B cell (primary cell): ENCODE measurements at regions not wholly inside any gene's neighbourhood (a gene's known extent, or its start where the extent isn't known, plus 50 kb on each side); places are given as distances from the start of the nearest gene placed in this dataset.

ENCODE experiments used
- ATAC-seq: fragments of 200-7000 bp; cut with Tn5 transposase; one replicate; pipeline ENCODE4 v1.10.0; 2021; ENCODE audit warnings: low read depth, mild to moderate bottlenecking, moderate number of reproducible peaks, moderate library complexity
- CTCF ChIA-PET: fragments of 350-600 bp; sonication (Branson Sonifier 250); formaldehyde crosslinking; loops from one replicate; lab custom pipeline; 2021; ENCODE audit warnings: antibody characterized with exemption, inconsistent platforms; lab: Charles Lee
- POLR2A ChIA-PET: fragments of 350-600 bp; sonication (Branson Sonifier 250); formaldehyde crosslinking; loops from one replicate; lab custom pipeline; 2021; ENCODE audit warnings: antibody characterized with exemption; lab: Charles Lee
- DNase-seq: peaks from one replicate; pipeline ENCODE4 v3.0.0; 2013
- H2AFZ ChIP-seq: 2 replicates; pipeline ENCODE4 v1.6.1; 2012; ENCODE audit warnings: mild to moderate bottlenecking, low read depth, low read length; ENCODE audit not compliant: insufficient read depth, poor library complexity, severe bottlenecking
- H3K27ac ChIP-seq, 2 donors: 1 replicate in 1 of 2; 2 replicates in 1 of 2; pipeline ENCODE4 v1.5.1; 2012 to 2013; ENCODE audit warnings: low read length in 2 of 2, mild to moderate bottlenecking in 2 of 2, moderate library complexity in 1 of 2
- H3K27me3 ChIP-seq, 4 experiments: fragments of 200-600 bp in 1 of 4; sonication (generic) in 1 of 4; replicated peaks in 1 of 4; 1 replicate in 2 of 4; 2 replicates in 2 of 4; pipeline versions ENCODE4 v1.6.1 to v1.7.0; 2013 to 2016; ENCODE audit warnings: low read length in 3 of 4, mild to moderate bottlenecking in 2 of 4, mixed read lengths in 1 of 4, moderate library complexity in 1 of 4; ENCODE audit not compliant: insufficient read depth in 4 of 4, control insufficient read depth in 3 of 4; ENCODE audit errors: control extremely low read depth in 1 of 4
- H3K36me3 ChIP-seq, 2 experiments: replicated peaks in 1 of 2; 1 replicate in 1 of 2; 2 replicates in 1 of 2; pipeline versions ENCODE4 v1.6.1 to v1.7.1; 2013; ENCODE audit warnings: low read length in 1 of 2; ENCODE audit not compliant: insufficient read depth in 2 of 2, control insufficient read depth in 1 of 2; ENCODE audit errors: control extremely low read depth in 1 of 2, extremely low read depth in 1 of 2
- H3K4me1 ChIP-seq, 2 donors: fragments of 200-600 bp in 1 of 2; sonication (generic) in 1 of 2; 1 replicate in 1 of 2; 2 replicates in 1 of 2; pipeline versions ENCODE4 v1.5.1 to v1.6.1; 2013 to 2017; ENCODE audit warnings: low read length in 2 of 2; ENCODE audit not compliant: control insufficient read depth in 2 of 2, insufficient read depth in 2 of 2
- H3K4me2 ChIP-seq: replicated peaks from 2 replicates; pipeline ENCODE3; 2012; ENCODE audit warnings: mild to moderate bottlenecking, low read depth, low read length; ENCODE audit not compliant: poor library complexity, severe bottlenecking
- H3K4me3 ChIP-seq, 5 experiments: fragments of 200-600 bp in 1 of 5; sonication (generic) in 1 of 5; 1 replicate in 3 of 5; 2 replicates in 2 of 5; pipeline versions ENCODE4 v1.5.1 to v1.7.0; 2011 to 2016; ENCODE audit warnings: low read length in 4 of 5, mild to moderate bottlenecking in 4 of 5, low read depth in 2 of 5, control low read depth in 1 of 5, moderate library complexity in 1 of 5; ENCODE audit not compliant: insufficient read depth in 1 of 5; ENCODE audit errors: control extremely low read depth in 1 of 5, extremely low read depth in 1 of 5
- H3K79me2 ChIP-seq: fragments of 200-600 bp; sonication (generic); one replicate; pipeline ENCODE4 v1.6.0; 2016; ENCODE audit warnings: low read length; ENCODE audit not compliant: control insufficient read depth, insufficient read depth
- H3K9ac ChIP-seq: fragments of 200-600 bp; sonication (generic); 2 replicates; pipeline ENCODE4 v1.6.1; 2017; ENCODE audit warnings: mild to moderate bottlenecking, low read length, moderate library complexity
- H3K9me3 ChIP-seq, 3 donors: one replicate each; pipeline versions ENCODE4 v1.6.1 to v1.7.1; 2013; ENCODE audit warnings: low read length in 2 of 3; ENCODE audit not compliant: control insufficient read depth in 2 of 3, insufficient read depth in 1 of 3; ENCODE audit errors: control extremely low read depth in 1 of 3
- H4K20me1 ChIP-seq: 2 replicates; pipeline ENCODE4 v1.6.0; 2012; ENCODE audit warnings: mild to moderate bottlenecking, low read length; ENCODE audit not compliant: insufficient read depth, control insufficient read depth, poor library complexity, severe bottlenecking
- H3K27ac Mint-ChIP-seq: one replicate; pipeline ENCODE4 v1.8.0; 2021; ENCODE audit warnings: mixed read lengths
- H3K27me3 Mint-ChIP-seq: one replicate; pipeline ENCODE4 v1.8.0; 2021; ENCODE audit warnings: mixed read lengths
- H3K4me1 Mint-ChIP-seq: one replicate; pipeline ENCODE4 v1.8.0; 2021; ENCODE audit warnings: mixed read lengths
- H3K4me3 Mint-ChIP-seq: one replicate; pipeline ENCODE4 v1.8.0; 2021; ENCODE audit warnings: mixed read lengths
- H3K9me3 Mint-ChIP-seq: one replicate; pipeline ENCODE4 v1.8.0; 2022; ENCODE audit warnings: mixed read lengths; ENCODE audit not compliant: insufficient read depth
- EZH2 ChIP-seq: IDR thresholded peaks from 2 replicates; pipeline ENCODE4 v1.6.1; 2012; ENCODE audit warnings: borderline replicate concordance, low read depth, mild to moderate bottlenecking, moderate library complexity, low read length; ENCODE audit not compliant: insufficient read depth, poor library complexity, severe bottlenecking
- WGBS: methylation state at CpG from one replicate; pipeline ENCODE4 v1.1.5; 2013; ENCODE audit warnings: missing lambda C conversion rate; ENCODE audit not compliant: insufficient coverage; 5-methylcytosine and 5-hydroxymethylcytosine counted together
- intact Hi-C: fragments of 100-400 bp; cut with micrococcal nuclease; formaldehyde crosslinking; loops from one replicate; pipeline ENCODE4 v1.10.0; 2022
- TF ChIP-seq, protein P1 (sequence below): fragments of 200-600 bp; IDR thresholded peaks from one replicate; pipeline ENCODE4 v1.8.0; 2022; ENCODE audit warnings: antibody characterized with exemption, mild to moderate bottlenecking

DNA sequence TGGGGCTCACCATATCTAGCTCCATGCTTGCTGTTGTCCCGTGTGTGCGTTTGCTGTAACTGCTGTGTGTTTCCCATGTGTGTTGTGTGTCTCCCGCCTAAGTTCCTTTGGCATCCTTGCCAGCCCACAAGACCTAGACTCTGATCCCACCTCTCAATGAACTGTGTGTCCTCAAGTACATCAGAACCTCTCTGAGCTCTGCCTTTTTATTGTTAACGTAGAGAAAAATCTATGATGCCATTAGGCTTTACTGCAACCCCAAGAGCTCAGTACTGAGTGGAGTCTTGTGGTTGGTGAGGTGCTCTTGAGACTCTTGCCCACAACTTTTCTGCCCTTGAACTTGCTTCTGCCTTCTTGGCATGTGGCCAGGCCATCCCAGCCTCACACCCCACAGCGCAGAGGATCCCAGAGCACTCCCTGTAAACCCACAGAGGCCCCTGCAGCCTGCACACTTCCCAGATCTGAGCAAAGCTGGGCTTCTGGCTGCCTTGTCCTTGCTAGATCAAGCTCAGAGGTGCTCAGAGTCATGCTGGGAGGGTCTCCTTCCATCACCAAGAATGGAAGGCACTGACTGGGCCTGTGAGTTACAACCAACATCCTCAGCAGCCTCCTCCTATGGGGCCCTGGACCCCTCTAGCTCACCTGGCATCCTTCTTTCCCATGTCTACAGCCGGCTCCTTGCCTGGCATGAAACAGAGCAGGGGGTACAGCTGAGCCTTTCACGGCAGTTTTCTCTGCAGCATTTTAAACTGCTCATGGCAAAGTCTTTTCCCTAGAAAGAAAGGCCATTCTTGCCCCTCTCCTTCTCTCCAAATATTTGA lies 643.4 kb downstream of the ACTR3B start:
- WGBS = 100% methylated on average over 5 of the region's 7 CpGs
- intact Hi-C loops = no loop called here
- H3K4me3 Mint-ChIP-seq = no peak overlapping the region

DNA sequence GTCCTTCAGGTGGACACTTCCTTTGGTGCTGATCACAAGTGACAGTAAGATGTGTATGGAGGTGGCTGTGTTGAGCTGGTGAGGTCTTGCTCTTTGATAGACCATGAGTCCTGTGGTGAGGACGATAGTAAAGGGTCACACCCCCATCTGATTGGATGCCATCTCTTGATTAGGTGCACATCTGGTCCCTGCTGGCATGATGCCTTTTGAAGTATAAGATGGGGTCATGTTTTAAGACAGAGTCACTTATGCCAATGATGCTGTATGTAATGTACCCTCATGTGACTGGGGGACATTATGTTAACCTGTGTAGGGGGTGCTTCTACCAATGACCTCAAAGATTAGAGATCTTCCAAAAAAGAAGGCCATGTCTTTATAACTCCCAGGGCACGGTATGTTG lies 644.6 kb downstream of the ACTR3B start:
- ATAC-seq (no peak), DNase-seq (no peak)
- H3K9ac ChIP-seq = no peak overlapping the region
- no peaks in the 10 kb centered on the region for H3K36me3 ChIP-seq
- no peak for TF ChIP-seq EZH2
- H3K4me3 Mint-ChIP-seq = no peak overlapping the region
- H3K27me3 ChIP-seq = no peaks in the 10 kb centered on the region
- WGBS = 78% methylated on average over 1 of the region's 2 CpGs
- H3K9me3 Mint-ChIP-seq = peaks cover 15% of the 10 kb centered on the region
- no peaks in the 10 kb centered on the region for H3K27me3 Mint-ChIP-seq
- ChIA-PET CTCF (no interaction called here), POLR2A (no interaction called here)
- H3K9me3 ChIP-seq = peaks cover 0 to 23% (median 0%) of the 10 kb centered on the region in 3 donors
- no peak overlapping the region for H3K4me2 ChIP-seq
- no peaks in the 10 kb centered on the region for H3K79me2 ChIP-seq
- H4K20me1 ChIP-seq = no peaks in the 10 kb centered on the region
- no peak overlapping the region for H3K4me3 ChIP-seq
- no peaks in the 10 kb centered on the region for H3K4me1 ChIP-seq
- intact Hi-C loops = no loop called here
- H3K27ac ChIP-seq = no peak overlapping the region
- no peak overlapping the region for H2AFZ ChIP-seq
- no peaks in the 10 kb centered on the region for H3K4me1 Mint-ChIP-seq
- H3K27ac Mint-ChIP-seq = no peak overlapping the region

More for the DNA sequence above, 643.4 kb downstream of the ACTR3B start:
- no peaks in the 10 kb centered on the region for H4K20me1 ChIP-seq
- no peaks in the 10 kb centered on the region for H3K27me3 ChIP-seq
- peaks cover 0 to 27% (median 0%) of the 10 kb centered on the region in 3 donors for H3K9me3 ChIP-seq
- H3K4me1 Mint-ChIP-seq = no peaks in the 10 kb centered on the region
- no peaks in the 10 kb centered on the region for H3K27me3 Mint-ChIP-seq
- no peak overlapping the region for H3K4me3 ChIP-seq
- no peaks in the 10 kb centered on the region for H3K79me2 ChIP-seq
- H3K4me1 ChIP-seq = no peaks in the 10 kb centered on the region
- peaks cover 17% of the 10 kb centered on the region for H3K9me3 Mint-ChIP-seq
- H3K4me2 ChIP-seq = no peak overlapping the region
- no peak overlapping the region for H2AFZ ChIP-seq
- H3K27ac ChIP-seq = no peak overlapping the region
- CTCF ChIA-PET = no interaction called here
- DNase-seq = no peak
- no peak for ATAC-seq
- no peak overlapping the region for H3K9ac ChIP-seq
- no peaks in the 10 kb centered on the region for H3K36me3 ChIP-seq
- no peak overlapping the region for H3K27ac Mint-ChIP-seq
- POLR2A ChIA-PET = no interaction called here
- TF ChIP-seq, protein P1, sequence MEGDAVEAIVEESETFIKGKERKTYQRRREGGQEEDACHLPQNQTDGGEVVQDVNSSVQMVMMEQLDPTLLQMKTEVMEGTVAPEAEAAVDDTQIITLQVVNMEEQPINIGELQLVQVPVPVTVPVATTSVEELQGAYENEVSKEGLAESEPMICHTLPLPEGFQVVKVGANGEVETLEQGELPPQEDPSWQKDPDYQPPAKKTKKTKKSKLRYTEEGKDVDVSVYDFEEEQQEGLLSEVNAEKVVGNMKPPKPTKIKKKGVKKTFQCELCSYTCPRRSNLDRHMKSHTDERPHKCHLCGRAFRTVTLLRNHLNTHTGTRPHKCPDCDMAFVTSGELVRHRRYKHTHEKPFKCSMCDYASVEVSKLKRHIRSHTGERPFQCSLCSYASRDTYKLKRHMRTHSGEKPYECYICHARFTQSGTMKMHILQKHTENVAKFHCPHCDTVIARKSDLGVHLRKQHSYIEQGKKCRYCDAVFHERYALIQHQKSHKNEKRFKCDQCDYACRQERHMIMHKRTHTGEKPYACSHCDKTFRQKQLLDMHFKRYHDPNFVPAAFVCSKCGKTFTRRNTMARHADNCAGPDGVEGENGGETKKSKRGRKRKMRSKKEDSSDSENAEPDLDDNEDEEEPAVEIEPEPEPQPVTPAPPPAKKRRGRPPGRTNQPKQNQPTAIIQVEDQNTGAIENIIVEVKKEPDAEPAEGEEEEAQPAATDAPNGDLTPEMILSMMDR = no peak
- no peak for TF ChIP-seq EZH2
